ENCODE measurements at regions not wholly inside any gene's neighbourhood (a gene's known extent, or its start where the extent isn't known, plus 50 kb on each side); places are given as distances from the start of the nearest gene placed in this dataset.

DNA sequence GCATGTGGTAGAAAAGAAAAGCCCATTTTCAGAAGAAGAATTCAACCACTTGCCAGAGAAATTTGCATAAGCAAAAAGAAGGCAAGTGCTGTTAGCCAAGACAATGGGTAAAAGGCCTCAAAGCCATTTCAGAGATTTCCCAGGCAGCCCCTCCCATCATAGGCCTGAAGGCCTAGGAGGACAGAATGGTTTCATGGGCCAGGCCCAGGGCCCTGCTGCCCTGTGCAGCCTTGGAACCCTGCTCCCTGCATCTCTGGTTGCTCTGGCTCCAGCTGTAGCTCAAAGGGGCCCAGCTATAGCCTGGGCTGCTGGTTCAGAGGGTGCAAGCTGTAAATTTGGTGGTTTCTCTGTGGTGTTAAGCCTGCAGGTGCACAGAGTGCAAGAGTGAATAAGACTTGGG is 212.8 kb downstream of the EFNB2 start:
- Histone ChIP-seq H3K27ac (ENCODE audit: low read depth) (no peak overlapping the region), H3K27me3 (ENCODE audit: insufficient read depth) (no peaks in the 10 kb centered on the region), H3K4me2 (no peak overlapping the region), H4K20me1 (replicated peaks; ENCODE audit: insufficient read depth) (no peaks in the 10 kb centered on the region), H3K36me3 (ENCODE audit: insufficient read depth) (peaks cover 14% of the 10 kb centered on the region; the same call in 1 of the 2 replicates), H3K9me2 (ENCODE audit: insufficient read depth) (peaks cover 10% of the 10 kb centered on the region; the same call in 1 of the 2 replicates), H3K79me2 (replicated peaks; ENCODE audit: insufficient read depth) (no peaks in the 10 kb centered on the region), H3K4me1 (ENCODE audit: insufficient read depth) (no peaks in the 10 kb centered on the region; the same call in 1 of the 2 replicates), H3F3A (replicated peaks; ENCODE audit: low read depth) (no peaks in the 10 kb centered on the region), H3K4me3 (no peak overlapping the region), H2AFZ (no peak overlapping the region)
- Mint-ChIP-seq H3K4me1 (no peaks in the 10 kb centered on the region; the same call in 1 of the 3 replicates), H3K4me3 (no peak overlapping the region), H3K27ac (no peak overlapping the region), H3K9me3 (peaks cover 51% of the 10 kb centered on the region), H3K36me3 (ENCODE audit: low read depth) (peaks cover 41% of the 10 kb centered on the region), H3K27me3 (ENCODE audit: insufficient read depth, low read depth, poor library complexity) (no peaks in the 10 kb centered on the region)
- ATAC-seq: no peak
- TF ChIP-seq STAT1 (IDR thresholded peaks at IDR 0.05; ENCODE audit: unreplicated experiment) (no peak), NANOG (IDR thresholded peaks at IDR 0.05; ENCODE audit: borderline replicate concordance) (no peak), ZNF114 (CRISPR knock-in tag; IDR thresholded peaks at IDR 0.05) (no peak), CREB1 (CRISPR knock-in tag; IDR thresholded peaks at IDR 0.05; ENCODE audit: low read depth) (no peak), ZNF331 (CRISPR knock-in tag; IDR thresholded peaks at IDR 0.05; ENCODE audit: low read depth) (no peak), EZH2phosphoT487 (IDR thresholded peaks at IDR 0.05; ENCODE audit: unreplicated experiment) (no peak)
- no peak for DNase-seq (ENCODE audit: low spot score)

DNA sequence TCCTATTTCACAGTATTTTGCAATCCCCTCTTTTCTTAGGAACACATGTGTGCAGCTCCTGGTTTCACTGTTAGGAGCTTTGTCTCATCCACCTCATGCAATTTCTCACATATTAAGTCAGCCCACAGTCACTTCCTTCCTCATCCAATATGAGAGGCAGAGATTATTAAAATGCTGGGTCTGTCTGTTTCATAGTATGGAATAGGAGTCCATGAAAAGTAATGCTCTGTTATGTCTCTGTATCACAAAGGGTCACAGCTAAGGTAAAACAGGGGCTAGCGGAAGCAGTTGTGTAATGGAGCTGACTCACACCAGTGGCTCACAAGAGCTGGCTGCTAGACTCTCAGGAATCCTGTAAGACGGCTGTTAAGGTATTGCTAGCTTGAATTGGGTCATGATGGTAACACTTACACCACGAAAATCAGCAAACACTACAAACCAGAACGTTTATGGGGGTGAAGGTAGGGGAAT is 216.5 kb downstream of the EFNB2 start:
- Histone ChIP-seq H3K4me2 (no peak overlapping the region), H3K27me3 (ENCODE audit: insufficient read depth) (no peaks in the 10 kb centered on the region), H3K4me3 (no peak overlapping the region), H3K4me1 (ENCODE audit: insufficient read depth) (no peaks in the 10 kb centered on the region; the same call in 1 of the 2 replicates), H3F3A (replicated peaks; ENCODE audit: low read depth) (no peaks in the 10 kb centered on the region), H3K36me3 (ENCODE audit: insufficient read depth) (peaks cover 14% of the 10 kb centered on the region; the same call in 1 of the 2 replicates), H3K9me2 (ENCODE audit: insufficient read depth) (peaks cover 4% of the 10 kb centered on the region; the same call in 1 of the 2 replicates), H3K79me2 (replicated peaks; ENCODE audit: insufficient read depth) (no peaks in the 10 kb centered on the region), H2AFZ (peak overlapping the region; percentile 10), H3K27ac (ENCODE audit: low read depth) (no peak overlapping the region), H4K20me1 (replicated peaks; ENCODE audit: insufficient read depth) (no peaks in the 10 kb centered on the region)
- H3K4me3 Mint-ChIP-seq: no peak overlapping the region
- peaks cover 31% of the 10 kb centered on the region for H3K36me3 Mint-ChIP-seq (ENCODE audit: low read depth)
- no peak overlapping the region for H3K27ac Mint-ChIP-seq
- peaks cover 37% of the 10 kb centered on the region for H3K9me3 Mint-ChIP-seq
- H3K4me1 Mint-ChIP-seq: no peaks in the 10 kb centered on the region; the same call in 1 of the 3 replicates
- DNase-seq (ENCODE audit: low spot score): peak; percentile 27
- peak; percentile 35; the same call in 1 of the 3 replicates for ATAC-seq
- H3K27me3 Mint-ChIP-seq (ENCODE audit: insufficient read depth, low read depth, poor library complexity): no peaks in the 10 kb centered on the region
- TF ChIP-seq, protein P1, sequence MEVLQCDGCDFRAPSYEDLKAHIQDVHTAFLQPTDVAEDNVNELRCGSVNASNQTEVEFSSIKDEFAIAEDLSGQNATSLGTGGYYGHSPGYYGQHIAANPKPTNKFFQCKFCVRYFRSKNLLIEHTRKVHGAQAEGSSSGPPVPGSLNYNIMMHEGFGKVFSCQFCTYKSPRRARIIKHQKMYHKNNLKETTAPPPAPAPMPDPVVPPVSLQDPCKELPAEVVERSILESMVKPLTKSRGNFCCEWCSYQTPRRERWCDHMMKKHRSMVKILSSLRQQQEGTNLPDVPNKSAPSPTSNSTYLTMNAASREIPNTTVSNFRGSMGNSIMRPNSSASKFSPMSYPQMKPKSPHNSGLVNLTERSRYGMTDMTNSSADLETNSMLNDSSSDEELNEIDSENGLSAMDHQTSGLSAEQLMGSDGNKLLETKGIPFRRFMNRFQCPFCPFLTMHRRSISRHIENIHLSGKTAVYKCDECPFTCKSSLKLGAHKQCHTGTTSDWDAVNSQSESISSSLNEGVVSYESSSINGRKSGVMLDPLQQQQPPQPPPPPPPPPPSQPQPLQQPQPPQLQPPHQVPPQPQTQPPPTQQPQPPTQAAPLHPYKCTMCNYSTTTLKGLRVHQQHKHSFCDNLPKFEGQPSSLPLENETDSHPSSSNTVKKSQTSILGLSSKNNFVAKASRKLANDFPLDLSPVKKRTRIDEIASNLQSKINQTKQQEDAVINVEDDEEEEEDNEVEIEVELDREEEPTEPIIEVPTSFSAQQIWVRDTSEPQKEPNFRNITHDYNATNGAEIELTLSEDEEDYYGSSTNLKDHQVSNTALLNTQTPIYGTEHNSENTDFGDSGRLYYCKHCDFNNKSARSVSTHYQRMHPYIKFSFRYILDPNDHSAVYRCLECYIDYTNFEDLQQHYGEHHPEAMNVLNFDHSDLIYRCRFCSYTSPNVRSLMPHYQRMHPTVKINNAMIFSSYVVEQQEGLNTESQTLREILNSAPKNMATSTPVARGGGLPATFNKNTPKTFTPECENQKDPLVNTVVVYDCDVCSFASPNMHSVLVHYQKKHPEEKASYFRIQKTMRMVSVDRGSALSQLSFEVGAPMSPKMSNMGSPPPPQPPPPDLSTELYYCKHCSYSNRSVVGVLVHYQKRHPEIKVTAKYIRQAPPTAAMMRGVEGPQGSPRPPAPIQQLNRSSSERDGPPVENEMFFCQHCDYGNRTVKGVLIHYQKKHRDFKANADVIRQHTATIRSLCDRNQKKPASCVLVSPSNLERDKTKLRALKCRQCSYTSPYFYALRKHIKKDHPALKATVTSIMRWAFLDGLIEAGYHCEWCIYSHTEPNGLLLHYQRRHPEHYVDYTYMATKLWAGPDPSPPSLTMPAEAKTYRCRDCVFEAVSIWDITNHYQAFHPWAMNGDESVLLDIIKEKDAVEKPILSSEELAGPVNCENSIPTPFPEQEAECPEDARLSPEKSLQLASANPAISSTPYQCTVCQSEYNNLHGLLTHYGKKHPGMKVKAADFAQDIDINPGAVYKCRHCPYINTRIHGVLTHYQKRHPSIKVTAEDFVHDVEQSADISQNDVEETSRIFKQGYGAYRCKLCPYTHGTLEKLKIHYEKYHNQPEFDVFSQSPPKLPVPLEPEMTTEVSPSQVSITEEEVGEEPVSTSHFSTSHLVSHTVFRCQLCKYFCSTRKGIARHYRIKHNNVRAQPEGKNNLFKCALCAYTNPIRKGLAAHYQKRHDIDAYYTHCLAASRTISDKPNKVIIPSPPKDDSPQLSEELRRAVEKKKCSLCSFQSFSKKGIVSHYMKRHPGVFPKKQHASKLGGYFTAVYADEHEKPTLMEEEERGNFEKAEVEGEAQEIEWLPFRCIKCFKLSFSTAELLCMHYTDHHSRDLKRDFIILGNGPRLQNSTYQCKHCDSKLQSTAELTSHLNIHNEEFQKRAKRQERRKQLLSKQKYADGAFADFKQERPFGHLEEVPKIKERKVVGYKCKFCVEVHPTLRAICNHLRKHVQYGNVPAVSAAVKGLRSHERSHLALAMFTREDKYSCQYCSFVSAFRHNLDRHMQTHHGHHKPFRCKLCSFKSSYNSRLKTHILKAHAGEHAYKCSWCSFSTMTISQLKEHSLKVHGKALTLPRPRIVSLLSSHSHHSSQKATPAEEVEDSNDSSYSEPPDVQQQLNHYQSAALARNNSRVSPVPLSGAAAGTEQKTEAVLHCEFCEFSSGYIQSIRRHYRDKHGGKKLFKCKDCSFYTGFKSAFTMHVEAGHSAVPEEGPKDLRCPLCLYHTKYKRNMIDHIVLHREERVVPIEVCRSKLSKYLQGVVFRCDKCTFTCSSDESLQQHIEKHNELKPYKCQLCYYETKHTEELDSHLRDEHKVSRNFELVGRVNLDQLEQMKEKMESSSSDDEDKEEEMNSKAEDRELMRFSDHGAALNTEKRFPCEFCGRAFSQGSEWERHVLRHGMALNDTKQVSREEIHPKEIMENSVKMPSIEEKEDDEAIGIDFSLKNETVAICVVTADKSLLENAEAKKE (CRISPR knock-in tag; IDR thresholded peaks at IDR 0.05): no peak
- TF ChIP-seq, protein P2, sequence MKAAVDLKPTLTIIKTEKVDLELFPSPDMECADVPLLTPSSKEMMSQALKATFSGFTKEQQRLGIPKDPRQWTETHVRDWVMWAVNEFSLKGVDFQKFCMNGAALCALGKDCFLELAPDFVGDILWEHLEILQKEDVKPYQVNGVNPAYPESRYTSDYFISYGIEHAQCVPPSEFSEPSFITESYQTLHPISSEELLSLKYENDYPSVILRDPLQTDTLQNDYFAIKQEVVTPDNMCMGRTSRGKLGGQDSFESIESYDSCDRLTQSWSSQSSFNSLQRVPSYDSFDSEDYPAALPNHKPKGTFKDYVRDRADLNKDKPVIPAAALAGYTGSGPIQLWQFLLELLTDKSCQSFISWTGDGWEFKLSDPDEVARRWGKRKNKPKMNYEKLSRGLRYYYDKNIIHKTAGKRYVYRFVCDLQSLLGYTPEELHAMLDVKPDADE (IDR thresholded peaks at IDR 0.05): no peak
- TF ChIP-seq CREB1 (CRISPR knock-in tag; IDR thresholded peaks at IDR 0.05; ENCODE audit: low read depth): no peak
- TF ChIP-seq ZNF331 (CRISPR knock-in tag; IDR thresholded peaks at IDR 0.05; ENCODE audit: low read depth): no peak
- no peak for TF ChIP-seq POLR2AphosphoS5 (IDR thresholded peaks at IDR 0.05; ENCODE audit: low read depth)
- no peak for TF ChIP-seq EZH2 (IDR thresholded peaks at IDR 0.05; ENCODE audit: low read depth, unreplicated experiment)
- no peak for TF ChIP-seq EZH2phosphoT487 (IDR thresholded peaks at IDR 0.05; ENCODE audit: unreplicated experiment)
- TF ChIP-seq STAT1 (IDR thresholded peaks at IDR 0.05; ENCODE audit: unreplicated experiment): no peak
- TF ChIP-seq, protein P3, sequence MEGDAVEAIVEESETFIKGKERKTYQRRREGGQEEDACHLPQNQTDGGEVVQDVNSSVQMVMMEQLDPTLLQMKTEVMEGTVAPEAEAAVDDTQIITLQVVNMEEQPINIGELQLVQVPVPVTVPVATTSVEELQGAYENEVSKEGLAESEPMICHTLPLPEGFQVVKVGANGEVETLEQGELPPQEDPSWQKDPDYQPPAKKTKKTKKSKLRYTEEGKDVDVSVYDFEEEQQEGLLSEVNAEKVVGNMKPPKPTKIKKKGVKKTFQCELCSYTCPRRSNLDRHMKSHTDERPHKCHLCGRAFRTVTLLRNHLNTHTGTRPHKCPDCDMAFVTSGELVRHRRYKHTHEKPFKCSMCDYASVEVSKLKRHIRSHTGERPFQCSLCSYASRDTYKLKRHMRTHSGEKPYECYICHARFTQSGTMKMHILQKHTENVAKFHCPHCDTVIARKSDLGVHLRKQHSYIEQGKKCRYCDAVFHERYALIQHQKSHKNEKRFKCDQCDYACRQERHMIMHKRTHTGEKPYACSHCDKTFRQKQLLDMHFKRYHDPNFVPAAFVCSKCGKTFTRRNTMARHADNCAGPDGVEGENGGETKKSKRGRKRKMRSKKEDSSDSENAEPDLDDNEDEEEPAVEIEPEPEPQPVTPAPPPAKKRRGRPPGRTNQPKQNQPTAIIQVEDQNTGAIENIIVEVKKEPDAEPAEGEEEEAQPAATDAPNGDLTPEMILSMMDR (conservative IDR thresholded peaks at IDR 0.05; ENCODE audit: low read depth in 2 of 2): no peak

All from GM23338 (cell line).